ENCODE measurements at regions not wholly inside any gene's neighbourhood (a gene's known extent, or its start where the extent isn't known, plus 50 kb on each side); places are given as distances from the start of the nearest gene placed in this dataset.
A peak's percentile ranks its signal among the peaks of the same experiment; 100 is the strongest.
"Not testable (repeated sequence)": the region's sequence is repeated elsewhere in the genome, so short reads cannot be mapped to it uniquely, and the experiment has no call there.

GRCh38 chr14:28612414-28612813, 154.2 kb upstream of the FOXG1 start:
- TF ChIP-seq FOXP2 (optimal IDR thresholded peaks at IDR 0.05; ENCODE audit: control extremely low read depth, extremely low read length, insufficient read depth) (no peak), POLR2AphosphoS5 (IDR thresholded peaks at IDR 0.05; ENCODE audit: borderline replicate concordance, low read depth, low read length) (no peak), EZH2 (IDR thresholded peaks at IDR 0.05) (no peak)
- no peak for DNase-seq (ENCODE audit: low read depth, low spot score)
- Histone ChIP-seq H3K4me3 (no peak overlapping the region), H3K9me3 (ENCODE audit: low read depth, low read length) (no peaks in the 10 kb centered on the region), H3K36me3 (ENCODE audit: insufficient read depth, low read length) (no peaks in the 10 kb centered on the region), H3K9ac (ENCODE audit: insufficient read length) (no peak overlapping the region), H3K27ac (no peak overlapping the region)

GRCh38 chr14:28613532-28613931, 153.1 kb upstream of the FOXG1 start:
- no peaks in the 10 kb centered on the region for H3K9me3 ChIP-seq (ENCODE audit: low read depth, low read length)
- H3K36me3 ChIP-seq (ENCODE audit: insufficient read depth, low read length): no peaks in the 10 kb centered on the region
- no peak for TF ChIP-seq EZH2 (IDR thresholded peaks at IDR 0.05)
- no peak for TF ChIP-seq FOXP2 (optimal IDR thresholded peaks at IDR 0.05; ENCODE audit: control extremely low read depth, extremely low read length, insufficient read depth)
- no peak for TF ChIP-seq POLR2AphosphoS5 (IDR thresholded peaks at IDR 0.05; ENCODE audit: borderline replicate concordance, low read depth, low read length)
- DNase-seq (ENCODE audit: low read depth, low spot score): no peak
- H3K9ac ChIP-seq (ENCODE audit: insufficient read length): no peak overlapping the region
- no peak overlapping the region for H3K27ac ChIP-seq
- H3K4me3 ChIP-seq: no peak overlapping the region

- DNase-seq (ENCODE audit: low read depth, low spot score): no peak
- Histone ChIP-seq H3K36me3 (ENCODE audit: insufficient read depth, low read length) (no peaks in the 10 kb centered on the region), H3K9ac (ENCODE audit: insufficient read length) (no peak overlapping the region), H3K4me3 (no peak overlapping the region), H3K27ac (no peak overlapping the region), H3K9me3 (ENCODE audit: low read depth, low read length) (no peaks in the 10 kb centered on the region)
- TF ChIP-seq POLR2AphosphoS5 (IDR thresholded peaks at IDR 0.05; ENCODE audit: borderline replicate concordance, low read depth, low read length) (no peak), FOXP2 (optimal IDR thresholded peaks at IDR 0.05; ENCODE audit: control extremely low read depth, extremely low read length, insufficient read depth) (no peak), EZH2 (IDR thresholded peaks at IDR 0.05) (no peak)
Measured at GRCh38 chr14:28626780-28627179, 139.8 kb upstream of the FOXG1 start.

- no peak overlapping the region for H3K4me3 ChIP-seq
- no peak for DNase-seq (ENCODE audit: low read depth, low spot score)
- no peak overlapping the region for H3K9ac ChIP-seq (ENCODE audit: insufficient read length)
- TF ChIP-seq POLR2AphosphoS5 (IDR thresholded peaks at IDR 0.05; ENCODE audit: borderline replicate concordance, low read depth, low read length) (no peak), EZH2 (IDR thresholded peaks at IDR 0.05) (no peak), FOXP2 (optimal IDR thresholded peaks at IDR 0.05; ENCODE audit: control extremely low read depth, extremely low read length, insufficient read depth) (no peak)
- no peak overlapping the region for H3K27ac ChIP-seq
- H3K36me3 ChIP-seq (ENCODE audit: insufficient read depth, low read length): no peaks in the 10 kb centered on the region
- H3K9me3 ChIP-seq (ENCODE audit: low read depth, low read length): no peaks in the 10 kb centered on the region
Measured at GRCh38 chr14:28629328-28630004, 137.1 kb upstream of the FOXG1 start.

GRCh38 chr14:28630100-28630499, 136.5 kb upstream of the FOXG1 start:
- H3K9ac ChIP-seq (ENCODE audit: insufficient read length): no peak overlapping the region
- no peaks in the 10 kb centered on the region for H3K9me3 ChIP-seq (ENCODE audit: low read depth, low read length)
- DNase-seq (ENCODE audit: low read depth, low spot score): no peak
- H3K27ac ChIP-seq: no peak overlapping the region
- TF ChIP-seq POLR2AphosphoS5 (IDR thresholded peaks at IDR 0.05; ENCODE audit: borderline replicate concordance, low read depth, low read length) (no peak), FOXP2 (optimal IDR thresholded peaks at IDR 0.05; ENCODE audit: control extremely low read depth, extremely low read length, insufficient read depth) (no peak), EZH2 (IDR thresholded peaks at IDR 0.05) (no peak)
- H3K4me3 ChIP-seq: no peak overlapping the region
- no peaks in the 10 kb centered on the region for H3K36me3 ChIP-seq (ENCODE audit: insufficient read depth, low read length)

- H3K4me3 ChIP-seq: no peak overlapping the region
- H3K9me3 ChIP-seq (ENCODE audit: low read depth, low read length): no peaks in the 10 kb centered on the region
- TF ChIP-seq FOXP2 (optimal IDR thresholded peaks at IDR 0.05; ENCODE audit: control extremely low read depth, extremely low read length, insufficient read depth) (no peak), POLR2AphosphoS5 (IDR thresholded peaks at IDR 0.05; ENCODE audit: borderline replicate concordance, low read depth, low read length) (no peak), EZH2 (IDR thresholded peaks at IDR 0.05) (no peak)
- no peaks in the 10 kb centered on the region for H3K36me3 ChIP-seq (ENCODE audit: insufficient read depth, low read length)
- DNase-seq (ENCODE audit: low read depth, low spot score): peak; percentile 2
- H3K9ac ChIP-seq (ENCODE audit: insufficient read length): no peak overlapping the region
- H3K27ac ChIP-seq: no peak overlapping the region
Measured at GRCh38 chr14:28635387-28635786, 131.2 kb upstream of the FOXG1 start.

GRCh38 chr14:28635816-28636215, 130.8 kb upstream of the FOXG1 start:
- not testable (repeated sequence) for H3K27ac ChIP-seq; H3K4me3 ChIP-seq; DNase-seq (ENCODE audit: low read depth, low spot score); H3K9ac ChIP-seq (ENCODE audit: insufficient read length); H3K36me3 ChIP-seq (ENCODE audit: insufficient read depth, low read length); H3K9me3 ChIP-seq (ENCODE audit: low read depth, low read length)

GRCh38 chr14:28641189-28641588, 125.4 kb upstream of the FOXG1 start:
- H3K9ac ChIP-seq (ENCODE audit: insufficient read length); H3K4me3 ChIP-seq; H3K27ac ChIP-seq; DNase-seq (ENCODE audit: low read depth, low spot score); H3K9me3 ChIP-seq (ENCODE audit: low read depth, low read length); H3K36me3 ChIP-seq (ENCODE audit: insufficient read depth, low read length): not testable (repeated sequence)

- H3K36me3 ChIP-seq (ENCODE audit: insufficient read depth, low read length): no peaks in the 10 kb centered on the region
- no peak overlapping the region for H3K4me3 ChIP-seq
- no peaks in the 10 kb centered on the region for H3K9me3 ChIP-seq (ENCODE audit: low read depth, low read length)
- no peak for TF ChIP-seq FOXP2 (optimal IDR thresholded peaks at IDR 0.05; ENCODE audit: control extremely low read depth, extremely low read length, insufficient read depth)
- no peak for TF ChIP-seq EZH2 (IDR thresholded peaks at IDR 0.05)
- TF ChIP-seq POLR2AphosphoS5 (IDR thresholded peaks at IDR 0.05; ENCODE audit: borderline replicate concordance, low read depth, low read length): no peak
- no peak for DNase-seq (ENCODE audit: low read depth, low spot score)
- no peak overlapping the region for H3K27ac ChIP-seq
- H3K9ac ChIP-seq (ENCODE audit: insufficient read length): no peak overlapping the region
Measured at GRCh38 chr14:28651148-28651547, 115.4 kb upstream of the FOXG1 start.
